Dermis microvascular lymphatic vessel endothelial cell (primary cell): ENCODE measurements at regions not wholly inside any gene's neighbourhood (a gene's known extent, or its start where the extent isn't known, plus 50 kb on each side); places are given as distances from the start of the nearest gene placed in this dataset.
A peak's percentile ranks its signal among the peaks of the same experiment; 100 is the strongest.
"Not testable (repeated sequence)": the region's sequence is repeated elsewhere in the genome, so short reads cannot be mapped to it uniquely, and the experiment has no call there.

Experiments
- DNase-seq, 2 donors: peaks; one replicate each; pipeline versions ENCODE4 v3.0.0 to v3.0.0-alpha.2; 2010; ENCODE audit warnings: low read depth in 2 of 2

- no peak for DNase-seq
These were observed 386.9 kb downstream of the PREX1 start for GRCh38 chr20:48440916-48441315.

GRCh38 chr20:48440261-48440660, 387.5 kb downstream of the PREX1 start:
- not testable (repeated sequence) for DNase-seq

GRCh38 chr20:48437146-48437545, 390.7 kb downstream of the PREX1 start:
- no peak for DNase-seq

- DNase-seq = not testable (repeated sequence)
These were observed 391.2 kb downstream of the PREX1 start for GRCh38 chr20:48436609-48437008.

GRCh38 chr20:48433178-48433577, 394.6 kb downstream of the PREX1 start:
- DNase-seq = no peak

GRCh38 chr20:48432494-48432832, 395.3 kb downstream of the PREX1 start:
- DNase-seq = no peak

- DNase-seq = peak in 1 of 2 donors; percentile 53
These were observed 395.9 kb downstream of the PREX1 start for GRCh38 chr20:48431653-48432493.

- DNase-seq = no peak
These were observed 401.2 kb downstream of the PREX1 start for GRCh38 chr20:48426630-48427029.

GRCh38 chr20:48425817-48426612, 401.8 kb downstream of the PREX1 start:
- DNase-seq = no peak

- DNase-seq = no peak
These were observed 402.5 kb downstream of the PREX1 start for GRCh38 chr20:48425321-48425720.

GRCh38 chr20:48422242-48422960, 405.4 kb downstream of the PREX1 start:
- DNase-seq = no peak

- DNase-seq = no peak
These were observed 406.3 kb downstream of the PREX1 start for GRCh38 chr20:48421547-48421946.

- no peak for DNase-seq
These were observed 407.6 kb downstream of the PREX1 start for GRCh38 chr20:48420176-48420575.

- no peak for DNase-seq
These were observed 408.6 kb downstream of the PREX1 start for GRCh38 chr20:48419173-48419572.

- no peak for DNase-seq
These were observed 411.8 kb downstream of the PREX1 start for GRCh38 chr20:48416002-48416401.

GRCh38 chr20:48414786-48415185, 413.0 kb downstream of the PREX1 start:
- peak in 1 of 2 donors; percentile 9 for DNase-seq

- DNase-seq = no peak
These were observed 415.8 kb downstream of the PREX1 start for GRCh38 chr20:48411919-48412522.

- no peak for DNase-seq
These were observed 416.6 kb downstream of the PREX1 start for GRCh38 chr20:48411245-48411644.

- DNase-seq = no peak
These were observed 418.7 kb downstream of the PREX1 start for GRCh38 chr20:48409055-48409615.

GRCh38 chr20:48407710-48408109, 420.1 kb downstream of the PREX1 start:
- no peak for DNase-seq

- no peak for DNase-seq
These were observed 420.9 kb downstream of the PREX1 start for GRCh38 chr20:48406912-48407340.
